ENCODE measurements at regions not wholly inside any gene's neighbourhood (a gene's known extent, or its start where the extent isn't known, plus 50 kb on each side); places are given as distances from the start of the nearest gene placed in this dataset.

DNA sequence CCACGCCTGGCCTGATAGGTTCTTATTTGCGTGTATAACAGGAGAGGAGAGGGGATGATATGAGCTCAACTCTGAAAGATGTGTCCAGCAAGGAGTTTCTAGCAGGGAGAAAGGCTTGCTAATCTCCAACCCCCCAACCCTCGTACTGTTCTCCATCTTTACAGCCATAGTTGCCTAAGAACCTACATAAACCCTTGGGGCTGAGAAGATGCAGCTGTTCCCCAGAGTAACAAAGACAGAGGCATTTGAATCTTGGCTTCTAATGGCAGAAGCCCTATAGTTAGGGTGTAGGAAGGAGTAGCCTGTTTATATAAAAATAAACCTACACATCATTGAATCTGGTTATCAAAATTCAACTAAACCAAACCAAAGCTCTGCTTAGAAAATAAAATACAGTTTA lies 631.4 kb upstream of the SLC35B3 start:
- TF ChIP-seq TEAD4 (IDR thresholded peaks at IDR 0.05) = no peak
- TF ChIP-seq FOXM1 (IDR thresholded peaks at IDR 0.05; ENCODE audit: borderline replicate concordance, low read depth) = no peak
- TF ChIP-seq ZBTB7A (IDR thresholded peaks at IDR 0.05; ENCODE audit: low read depth) = no peak
- TF ChIP-seq NFIC (IDR thresholded peaks at IDR 0.05) = no peak
- no peak for TF ChIP-seq TAF1 (IDR thresholded peaks at IDR 0.05; ENCODE audit: low read depth)
- TF ChIP-seq CREB1 (IDR thresholded peaks at IDR 0.05; ENCODE audit: low read depth) = no peak
- TF ChIP-seq, protein P1, sequence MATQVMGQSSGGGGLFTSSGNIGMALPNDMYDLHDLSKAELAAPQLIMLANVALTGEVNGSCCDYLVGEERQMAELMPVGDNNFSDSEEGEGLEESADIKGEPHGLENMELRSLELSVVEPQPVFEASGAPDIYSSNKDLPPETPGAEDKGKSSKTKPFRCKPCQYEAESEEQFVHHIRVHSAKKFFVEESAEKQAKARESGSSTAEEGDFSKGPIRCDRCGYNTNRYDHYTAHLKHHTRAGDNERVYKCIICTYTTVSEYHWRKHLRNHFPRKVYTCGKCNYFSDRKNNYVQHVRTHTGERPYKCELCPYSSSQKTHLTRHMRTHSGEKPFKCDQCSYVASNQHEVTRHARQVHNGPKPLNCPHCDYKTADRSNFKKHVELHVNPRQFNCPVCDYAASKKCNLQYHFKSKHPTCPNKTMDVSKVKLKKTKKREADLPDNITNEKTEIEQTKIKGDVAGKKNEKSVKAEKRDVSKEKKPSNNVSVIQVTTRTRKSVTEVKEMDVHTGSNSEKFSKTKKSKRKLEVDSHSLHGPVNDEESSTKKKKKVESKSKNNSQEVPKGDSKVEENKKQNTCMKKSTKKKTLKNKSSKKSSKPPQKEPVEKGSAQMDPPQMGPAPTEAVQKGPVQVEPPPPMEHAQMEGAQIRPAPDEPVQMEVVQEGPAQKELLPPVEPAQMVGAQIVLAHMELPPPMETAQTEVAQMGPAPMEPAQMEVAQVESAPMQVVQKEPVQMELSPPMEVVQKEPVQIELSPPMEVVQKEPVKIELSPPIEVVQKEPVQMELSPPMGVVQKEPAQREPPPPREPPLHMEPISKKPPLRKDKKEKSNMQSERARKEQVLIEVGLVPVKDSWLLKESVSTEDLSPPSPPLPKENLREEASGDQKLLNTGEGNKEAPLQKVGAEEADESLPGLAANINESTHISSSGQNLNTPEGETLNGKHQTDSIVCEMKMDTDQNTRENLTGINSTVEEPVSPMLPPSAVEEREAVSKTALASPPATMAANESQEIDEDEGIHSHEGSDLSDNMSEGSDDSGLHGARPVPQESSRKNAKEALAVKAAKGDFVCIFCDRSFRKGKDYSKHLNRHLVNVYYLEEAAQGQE (IDR thresholded peaks at IDR 0.05; ENCODE audit: low read depth) = no peak
- TF ChIP-seq RAD21 (IDR thresholded peaks at IDR 0.05; ENCODE audit: low read depth) = no peak
- TF ChIP-seq EP300 (IDR thresholded peaks at IDR 0.05; ENCODE audit: borderline replicate concordance) = no peak
- TF ChIP-seq EGR1 (IDR thresholded peaks at IDR 0.05) = no peak
- no peak for TF ChIP-seq YY1 (IDR thresholded peaks at IDR 0.05; ENCODE audit: low read depth)
- no peak for TF ChIP-seq CEBPB (IDR thresholded peaks at IDR 0.05)

Data from Ishikawa (cell line).